ENCODE measurements at regions not wholly inside any gene's neighbourhood (a gene's known extent, or its start where the extent isn't known, plus 50 kb on each side); places are given as distances from the start of the nearest gene placed in this dataset.
"Not testable (repeated sequence)": the region's sequence is repeated elsewhere in the genome, so short reads cannot be mapped to it uniquely, and the experiment has no call there.

GRCh38 chr9:714675-715074, 126.8 kb upstream of the DMRT1 start:
- no peak for DNase-seq (ENCODE audit: low read depth)

DNA sequence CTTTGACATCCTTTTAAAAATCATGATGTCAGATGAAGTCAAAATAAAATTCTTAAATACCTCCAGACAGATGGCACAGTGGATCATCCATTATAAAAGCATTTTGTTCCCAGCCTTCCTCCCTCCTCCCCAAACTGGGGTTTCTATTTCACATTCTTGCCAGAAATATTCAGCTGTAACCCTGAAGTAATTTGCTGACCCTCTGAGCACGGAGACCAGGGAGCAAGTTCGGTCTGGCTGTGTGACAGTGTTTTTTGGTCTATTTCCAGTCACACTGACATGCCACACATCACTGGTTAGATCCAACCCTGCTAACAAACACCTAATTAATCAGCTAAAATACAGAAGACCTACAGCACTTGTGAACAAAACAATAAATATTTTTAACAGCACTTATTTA, 126.2 kb upstream of the DMRT1 start:
- DNase-seq (ENCODE audit: low read depth): no peak

DNA sequence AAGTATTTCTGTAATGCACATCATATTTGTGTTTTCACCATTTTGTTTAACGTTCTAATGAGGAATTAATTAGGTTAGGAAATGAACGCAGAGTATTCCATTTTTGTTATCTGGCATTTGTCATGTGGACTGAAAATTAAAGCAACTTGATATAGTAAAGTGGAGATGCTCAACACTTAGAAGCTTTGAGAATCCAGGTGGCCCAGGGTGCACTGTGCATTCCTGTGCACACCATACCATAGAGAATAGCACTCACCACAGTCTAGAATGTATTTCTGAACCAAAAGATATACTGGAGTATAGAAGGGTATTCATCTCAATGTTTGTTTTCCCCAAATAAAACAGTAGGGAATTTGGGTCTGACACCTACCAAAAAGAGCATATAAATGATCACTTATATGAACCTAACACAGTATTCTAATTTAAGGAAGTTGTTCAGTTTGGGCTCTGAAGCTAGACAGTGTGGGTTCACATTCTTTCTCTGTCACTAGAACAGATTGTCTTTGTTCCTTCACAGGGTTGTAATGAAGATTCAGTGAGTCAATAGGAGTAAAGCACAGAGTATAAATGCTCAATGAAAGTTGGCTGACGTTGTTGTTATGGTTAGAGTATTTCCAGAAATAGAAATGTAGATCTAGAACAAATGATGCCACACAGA, 125.6 kb upstream of the DMRT1 start:
- DNase-seq (ENCODE audit: low read depth): no peak

- no peak for DNase-seq (ENCODE audit: low read depth)
Measured at GRCh38 chr9:717722-718121, 123.8 kb upstream of the DMRT1 start.

- DNase-seq (ENCODE audit: low read depth): no peak
Measured at GRCh38 chr9:720239-720881, 121.1 kb upstream of the DMRT1 start.

DNA sequence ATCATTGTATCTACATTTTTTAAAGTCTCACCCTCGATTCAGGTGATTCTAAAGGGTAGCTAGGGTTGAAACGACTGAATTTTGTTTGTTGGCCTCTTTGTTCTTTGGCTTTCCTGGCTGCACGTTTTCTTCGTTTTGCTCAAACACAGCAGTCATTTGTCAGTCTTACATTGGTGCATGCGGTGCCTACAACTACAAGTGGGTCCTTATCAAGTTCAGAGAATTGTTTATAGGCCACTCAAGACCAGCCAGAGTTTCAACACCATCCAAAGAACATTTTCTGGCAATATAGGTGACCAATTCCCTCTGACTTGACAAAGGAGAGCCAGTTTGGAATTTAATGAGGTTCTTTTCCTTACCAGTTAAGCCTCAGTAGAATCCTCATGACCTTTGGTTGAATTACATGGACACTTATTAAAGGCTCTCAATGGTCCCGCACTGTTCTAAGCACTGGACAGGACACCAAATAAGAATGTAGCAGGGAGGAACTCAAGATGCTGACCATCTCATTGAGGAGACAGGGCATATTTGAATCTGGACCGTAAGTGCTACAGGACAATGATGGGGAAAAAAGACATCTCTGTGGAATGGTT, 119.0 kb upstream of the DMRT1 start:
- DNase-seq (ENCODE audit: low read depth): no peak

GRCh38 chr9:724461-724860, 117.0 kb upstream of the DMRT1 start:
- not testable (repeated sequence) for DNase-seq (ENCODE audit: low read depth)

DNA sequence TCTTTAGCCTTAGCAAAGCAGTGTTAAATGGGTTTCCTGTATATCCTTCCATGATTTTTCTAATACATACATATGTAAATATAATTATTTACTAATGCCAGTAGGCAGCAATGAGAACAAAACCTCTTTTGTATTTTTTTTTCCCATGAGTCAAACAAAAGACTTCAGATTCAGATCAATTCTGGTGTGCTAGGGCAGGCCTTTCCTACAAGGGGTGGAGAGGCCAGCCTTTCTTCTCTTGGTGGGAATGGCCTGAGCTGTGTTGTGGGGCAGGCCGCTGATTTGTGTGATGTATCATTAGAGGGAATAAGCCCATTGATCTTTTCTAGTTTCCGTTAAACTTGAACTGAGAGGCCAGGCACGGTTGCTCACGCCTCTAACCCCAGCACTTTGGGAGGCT, 115.5 kb upstream of the DMRT1 start:
- no peak for DNase-seq (ENCODE audit: low read depth)

DNA sequence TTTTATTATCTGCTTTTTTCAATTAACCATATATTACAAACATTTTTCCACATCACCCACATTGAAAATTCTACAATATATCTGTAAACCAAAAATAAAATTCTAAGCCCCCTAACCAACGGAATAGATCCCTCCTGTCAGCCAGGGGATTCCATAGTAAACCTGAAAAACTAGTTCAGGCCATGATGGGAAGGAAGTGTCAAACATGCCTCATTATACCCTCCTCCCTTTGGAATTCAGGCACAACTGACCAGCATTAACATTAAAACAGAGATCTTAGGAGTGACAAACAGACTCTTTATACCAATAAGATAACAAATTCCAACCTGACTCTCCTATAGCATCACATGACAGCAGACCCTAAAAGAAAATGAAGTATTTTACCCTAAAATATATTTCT, 113.7 kb upstream of the DMRT1 start:
- no peak for DNase-seq (ENCODE audit: low read depth)

DNA sequence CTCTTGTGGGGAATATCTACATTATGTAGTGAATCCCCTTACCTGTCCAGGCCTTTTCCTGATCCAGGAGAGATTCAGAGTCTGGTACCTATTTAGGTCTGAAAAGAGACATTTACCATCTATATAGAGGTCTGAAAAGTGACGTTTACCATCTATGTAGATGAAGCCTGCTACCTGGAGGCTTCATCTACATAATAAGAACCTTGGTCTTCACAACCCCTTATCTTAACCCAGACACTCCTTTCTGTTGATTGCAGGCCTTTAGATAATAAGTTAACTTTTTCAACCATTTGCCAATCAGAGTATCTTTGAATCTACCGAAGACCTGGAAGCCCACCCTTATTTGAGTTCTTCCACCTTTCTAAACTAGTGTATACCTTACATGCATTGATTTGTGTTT, 113.0 kb upstream of the DMRT1 start:
- DNase-seq (ENCODE audit: low read depth): no peak

GRCh38 chr9:731474-731873, 110.0 kb upstream of the DMRT1 start:
- DNase-seq (ENCODE audit: low read depth): no peak

DNA sequence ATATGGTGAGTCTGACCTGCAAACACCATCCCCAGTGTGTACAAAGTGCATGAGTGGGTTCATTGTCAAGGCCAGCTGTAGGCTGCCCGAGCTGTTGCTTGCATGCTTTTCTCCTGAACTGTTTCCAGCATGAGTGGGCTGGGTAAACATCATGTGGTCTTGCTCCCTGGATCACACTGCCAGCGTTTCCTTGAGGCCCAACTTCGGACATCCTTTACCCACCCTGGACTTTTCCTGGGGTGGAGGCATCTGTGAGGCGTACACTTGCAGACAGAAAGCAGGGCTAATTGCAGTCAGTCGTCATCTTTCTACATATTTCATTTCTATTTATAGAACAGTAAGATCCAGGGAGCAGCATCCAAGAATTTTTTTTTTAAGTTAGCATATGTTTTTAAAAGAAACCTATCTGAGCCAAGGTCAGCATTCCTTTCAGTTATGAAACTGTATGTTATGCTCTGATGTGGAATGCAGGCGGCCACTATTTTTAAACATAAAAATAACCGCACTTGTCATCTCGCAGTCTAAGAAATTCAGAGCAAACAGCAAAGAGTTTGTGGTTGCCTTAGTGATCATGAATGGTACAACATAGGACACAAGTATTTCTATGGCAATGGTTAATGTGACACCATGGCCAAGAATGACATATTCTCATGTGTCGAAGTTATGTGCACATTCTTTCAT, 106.5 kb upstream of the DMRT1 start:
- no peak for DNase-seq (ENCODE audit: low read depth)

GRCh38 chr9:737400-738120, 103.9 kb upstream of the DMRT1 start:
- DNase-seq (ENCODE audit: low read depth): no peak

DNA sequence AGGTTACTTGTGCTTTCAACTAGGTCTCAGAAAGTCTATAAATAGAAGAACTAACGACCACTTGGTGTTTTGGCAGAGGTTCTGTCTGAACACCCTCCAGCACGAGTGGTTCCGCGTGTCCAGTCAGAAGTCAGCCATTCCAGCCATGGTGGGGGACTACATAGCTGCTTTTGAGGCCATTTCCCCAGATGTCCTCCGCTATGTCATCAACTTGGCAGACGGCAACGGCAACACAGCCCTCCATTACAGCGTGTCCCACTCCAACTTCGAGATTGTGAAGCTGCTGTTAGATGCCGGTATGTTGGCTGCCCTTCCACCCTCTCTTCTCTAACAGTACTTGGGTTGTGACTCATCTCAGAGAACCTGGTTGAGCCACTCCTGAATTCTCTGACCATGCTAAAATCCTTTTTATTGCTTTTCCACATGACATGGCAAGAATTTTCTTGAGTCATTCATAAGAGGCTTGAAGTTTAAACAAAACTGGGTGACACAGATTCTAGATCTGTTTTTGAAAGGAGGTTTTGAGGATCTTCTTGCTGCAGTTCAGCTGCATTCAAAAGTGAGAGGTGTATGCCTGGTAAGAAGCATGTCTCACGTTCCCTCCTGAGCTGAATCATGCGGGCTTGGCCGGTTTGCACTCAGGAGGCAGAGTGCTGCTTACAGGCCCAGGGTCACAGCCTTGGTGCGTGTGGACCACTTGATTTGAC, 103.1 kb upstream of the DMRT1 start:
- DNase-seq (ENCODE audit: low read depth): no peak

DNA sequence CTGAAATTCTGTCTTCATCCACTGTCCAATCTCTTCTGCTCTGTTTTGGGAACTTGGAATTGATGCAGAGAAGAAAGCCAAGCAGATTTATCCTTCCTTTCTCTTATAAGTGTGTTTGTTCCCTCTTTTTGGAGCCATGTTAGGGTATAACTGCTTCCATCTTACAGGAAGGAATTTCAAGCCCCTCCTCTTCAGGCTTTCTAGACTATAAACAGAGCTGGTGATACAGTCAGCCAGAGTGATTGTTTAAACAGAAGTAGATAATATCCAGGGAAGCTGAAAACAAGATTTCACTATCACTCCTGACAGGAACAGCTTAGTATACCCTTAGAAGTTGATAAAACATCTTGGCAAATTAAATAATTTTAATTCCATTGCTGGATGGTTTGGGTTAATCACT, 102.1 kb upstream of the DMRT1 start:
- DNase-seq (ENCODE audit: low read depth): no peak

DNA sequence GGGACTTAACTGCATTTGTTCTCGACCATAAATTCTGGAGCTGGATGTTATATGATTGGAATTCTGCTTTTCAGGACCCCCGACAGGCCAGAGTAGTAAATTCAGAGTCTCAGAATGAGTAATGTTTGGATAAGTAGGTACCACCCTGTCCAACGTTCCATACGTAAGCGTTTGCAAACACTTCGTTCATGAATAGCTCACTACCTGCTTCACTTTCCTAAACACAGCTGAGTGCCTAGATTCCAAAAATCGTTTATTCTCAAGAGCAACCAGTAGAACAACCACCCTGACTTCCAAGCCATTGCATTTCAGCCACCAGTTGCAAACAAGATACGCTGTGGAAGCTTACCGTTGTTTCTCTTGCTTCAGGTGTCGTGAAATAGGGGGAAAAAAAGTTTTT, 101.3 kb upstream of the DMRT1 start:
- no peak for DNase-seq (ENCODE audit: low read depth)

DNA sequence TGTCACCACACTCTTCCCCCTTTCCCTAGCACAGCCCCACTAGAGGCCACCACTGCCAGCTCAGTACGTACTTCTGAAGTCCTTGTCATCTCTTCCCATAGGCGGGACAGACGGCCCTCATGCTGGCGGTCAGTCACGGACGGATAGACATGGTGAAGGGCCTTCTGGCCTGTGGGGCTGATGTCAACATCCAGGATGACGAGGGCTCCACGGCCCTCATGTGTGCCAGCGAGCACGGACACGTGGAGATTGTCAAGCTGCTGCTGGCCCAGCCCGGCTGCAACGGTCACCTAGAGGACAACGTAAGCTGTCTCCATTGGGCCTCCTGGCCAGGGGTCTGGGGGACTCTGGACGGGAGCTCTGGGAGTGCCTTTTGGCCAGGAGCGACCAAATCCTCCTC, 99.4 kb upstream of the DMRT1 start:
- DNase-seq (ENCODE audit: low read depth): no peak

DNA sequence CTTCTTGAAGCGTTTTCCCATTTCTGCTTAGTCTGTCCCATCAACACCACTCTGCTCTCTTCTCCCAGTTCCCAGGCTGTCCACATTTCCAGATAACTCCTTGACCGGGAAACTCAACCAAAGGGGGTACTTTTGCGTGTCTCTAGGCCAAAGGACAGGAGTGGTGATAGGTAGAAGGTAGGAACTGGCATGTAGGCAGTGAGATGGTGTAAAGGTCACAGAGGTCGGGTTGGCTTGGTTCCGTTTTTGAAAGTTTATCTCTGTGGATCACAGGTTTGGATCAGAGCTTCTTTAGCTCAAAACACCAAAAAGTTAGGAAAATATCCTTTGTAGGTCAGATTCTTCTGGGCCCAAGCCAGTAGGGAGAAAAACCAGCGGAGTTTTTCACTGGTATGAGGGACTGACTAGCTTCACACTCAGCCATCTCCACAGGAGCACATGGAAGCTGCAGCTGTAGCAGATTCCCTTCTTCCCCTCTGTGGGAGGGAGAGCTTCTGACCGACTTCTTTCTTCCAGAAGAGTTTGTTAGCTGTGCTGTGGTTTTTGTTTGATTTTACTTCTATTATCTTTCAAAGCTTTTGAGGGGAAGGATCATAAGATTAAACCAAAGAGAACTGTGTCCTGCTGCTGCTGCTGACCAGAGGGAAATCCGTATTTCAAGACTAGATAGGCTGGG, 98.4 kb upstream of the DMRT1 start:
- DNase-seq (ENCODE audit: low read depth): no peak

GRCh38 chr9:744046-744712, 97.3 kb upstream of the DMRT1 start:
- no peak for DNase-seq (ENCODE audit: low read depth)

DNA sequence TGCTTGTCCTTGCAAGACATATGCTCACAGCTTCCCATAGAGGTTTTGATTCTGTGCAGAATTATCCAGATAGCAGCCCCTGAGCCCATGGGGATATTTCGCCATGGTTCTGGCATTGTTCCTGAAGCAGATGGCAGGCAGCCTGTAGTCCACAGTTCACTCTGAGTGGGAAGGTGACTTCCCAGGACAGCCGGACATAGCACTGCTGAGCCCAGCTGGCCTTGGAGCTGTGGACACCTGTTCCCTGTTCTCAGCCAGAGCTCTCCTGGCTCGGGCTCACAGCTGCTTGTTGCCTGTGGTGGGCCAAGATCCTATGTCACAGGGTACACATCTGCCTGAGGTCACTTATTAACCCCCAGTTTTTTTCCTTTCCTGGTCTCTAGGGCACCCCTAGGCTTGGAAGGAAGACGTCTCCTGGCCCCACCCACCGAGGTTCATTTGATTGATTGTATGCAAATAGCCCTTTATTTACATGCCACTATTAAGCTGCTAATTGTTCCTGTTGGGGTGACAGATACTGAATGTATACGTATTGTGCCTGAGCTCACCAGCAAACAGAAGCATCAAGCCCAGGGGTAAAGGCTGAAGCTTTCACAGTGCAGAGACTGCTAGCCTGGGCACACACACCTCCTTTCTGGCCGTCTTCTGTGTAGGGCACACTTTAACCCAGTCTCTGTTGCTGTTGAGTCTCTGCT, 96.6 kb upstream of the DMRT1 start:
- DNase-seq (ENCODE audit: low read depth): no peak
